NB4 (cell line): ENCODE measurements at regions not wholly inside any gene's neighbourhood (a gene's known extent, or its start where the extent isn't known, plus 50 kb on each side); places are given as distances from the start of the nearest gene placed in this dataset.

ENCODE experiments used
- CTCF ChIP-seq: IDR thresholded peaks from one replicate; pipeline ENCODE4 v1.5.1; 2012; ENCODE audit warnings: low read depth, low read length
- POLR2A ChIP-seq: IDR thresholded peaks from 2 replicates; pipeline ENCODE4 v1.6.1; 2011; ENCODE audit warnings: mild to moderate bottlenecking; ENCODE audit not compliant: insufficient read length; ENCODE audit errors: extremely low read depth

- no peak for TF ChIP-seq CTCF
- no peak for TF ChIP-seq POLR2A
These were observed 230.3 kb upstream of the PGRMC2 start for GRCh38 chr4:128517739-128518510.
